ENCODE measurements at regions not wholly inside any gene's neighbourhood (a gene's known extent, or its start where the extent isn't known, plus 50 kb on each side); places are given as distances from the start of the nearest gene placed in this dataset.

DNA sequence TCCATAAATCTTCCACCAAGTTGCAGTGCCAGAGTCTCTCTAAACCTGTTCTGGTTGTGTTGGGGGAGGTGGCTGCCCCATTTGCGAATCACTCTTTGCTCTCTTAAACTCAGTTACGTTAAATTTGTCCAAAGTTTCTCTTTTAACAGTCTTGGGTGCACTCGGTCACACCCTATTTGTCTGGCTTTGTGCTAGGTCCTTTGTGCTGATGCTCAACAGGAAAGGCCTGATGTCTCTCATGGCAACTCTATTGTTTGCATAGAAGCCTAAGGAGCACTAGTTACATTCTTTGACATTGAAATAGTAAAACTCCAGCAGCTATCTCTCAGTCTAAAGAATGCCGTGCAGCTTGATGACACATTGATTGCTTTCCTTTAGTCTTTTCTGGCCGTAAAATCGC is 105.1 kb downstream of the TRMT11 start:
- no peak for DNase-seq

- no peak for DNase-seq
Observed at GRCh38 chr6:126093108-126093507, 106.8 kb downstream of the TRMT11 start.

- no peak for DNase-seq
Observed at GRCh38 chr6:126094411-126094810, 108.1 kb downstream of the TRMT11 start.

- DNase-seq = no peak
Observed at GRCh38 chr6:126100386-126100785, 114.0 kb downstream of the TRMT11 start.

DNA sequence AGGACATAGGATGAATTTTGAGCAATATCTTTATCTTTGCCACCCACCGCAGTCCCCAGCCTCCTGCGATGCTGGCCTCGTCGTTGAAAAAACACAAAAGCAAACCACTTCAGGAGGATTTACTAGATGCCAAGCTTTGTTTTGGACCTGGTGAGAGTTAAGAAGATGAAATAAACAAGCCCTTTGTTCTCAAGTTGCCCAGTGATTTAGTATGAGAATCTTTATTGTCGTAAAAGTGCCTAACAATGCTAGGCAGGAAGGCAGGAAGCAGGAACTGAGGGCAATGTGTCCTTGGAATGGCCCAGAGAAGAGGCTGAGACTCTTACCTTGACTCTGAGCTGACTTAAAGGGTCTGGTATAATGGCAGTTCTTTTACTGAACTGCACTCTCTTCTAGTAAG is 116.0 kb downstream of the TRMT11 start:
- DNase-seq = no peak

GRCh38 chr6:126103993-126104392 is 117.7 kb downstream of the TRMT11 start:
- no peak for DNase-seq

DNA sequence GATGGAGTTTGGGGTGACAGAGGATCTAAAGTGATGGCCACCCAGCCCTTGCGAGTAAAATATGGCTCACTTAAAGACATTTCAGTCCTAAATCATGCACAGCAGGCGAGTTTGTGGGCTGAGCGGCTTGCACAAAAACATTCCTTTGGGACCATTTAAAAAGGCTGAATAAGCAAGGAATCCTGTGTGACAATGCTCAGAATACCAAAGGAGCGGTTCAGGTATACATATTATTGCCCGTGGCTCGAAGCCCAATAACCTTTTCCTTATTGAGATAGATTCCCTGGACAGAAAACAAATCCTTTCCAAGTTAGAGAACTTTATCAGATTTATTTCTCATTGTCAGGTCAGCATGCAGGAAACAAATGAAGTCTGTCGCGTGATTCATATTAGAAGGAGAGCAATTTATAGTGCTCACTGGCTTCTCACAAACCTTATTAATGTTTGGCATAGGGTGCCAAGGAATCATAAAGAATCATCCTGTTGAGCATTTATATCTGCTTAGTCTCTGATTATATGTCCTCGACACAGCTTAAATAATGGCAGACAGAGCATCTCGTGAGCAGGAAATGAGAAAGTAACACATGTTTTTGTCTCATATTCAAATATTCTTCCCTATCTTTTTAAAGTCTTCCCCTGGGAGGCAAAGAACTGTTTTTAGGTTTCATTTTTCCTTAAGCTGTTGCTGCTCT is 121.3 kb downstream of the TRMT11 start:
- DNase-seq = no peak

DNA sequence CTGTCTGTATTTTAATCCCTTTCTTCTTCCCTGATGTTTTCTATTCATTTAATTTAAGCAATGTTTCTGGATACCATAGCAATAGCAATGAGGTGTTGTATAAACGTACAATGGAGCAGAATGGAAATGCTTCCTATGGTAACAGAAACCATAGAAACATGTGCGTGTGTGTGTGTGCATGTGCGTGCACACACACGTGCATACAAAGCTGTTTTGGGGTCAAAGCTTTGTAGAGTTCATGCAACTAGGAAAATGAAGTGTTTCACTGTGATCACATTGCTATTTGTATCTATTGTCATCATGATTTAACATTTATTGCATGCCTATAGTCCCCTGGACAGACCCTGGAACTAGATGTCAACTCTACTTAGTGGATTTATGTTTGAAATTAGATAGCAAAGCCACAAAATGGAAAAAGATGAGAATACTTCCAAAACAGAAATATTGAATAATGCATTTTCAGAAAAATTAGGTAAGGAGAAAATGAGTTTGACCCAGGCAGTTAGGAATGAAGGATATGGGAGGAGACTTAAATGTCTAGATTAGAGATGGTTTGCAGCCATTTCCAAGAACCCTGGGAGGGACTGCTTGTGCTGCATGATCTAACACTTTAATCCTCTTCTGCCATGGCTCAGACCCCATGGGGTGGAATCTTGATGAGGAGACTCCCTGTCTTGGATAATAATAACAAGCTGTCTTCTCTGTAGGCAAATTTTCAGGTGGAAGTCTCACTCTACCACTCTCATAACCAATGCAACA is 124.4 kb downstream of the TRMT11 start:
- DNase-seq = no peak

- DNase-seq = no peak
Observed at GRCh38 chr6:126111327-126111726, 125.0 kb downstream of the TRMT11 start.

GRCh38 chr6:126112171-126112632 is 125.9 kb downstream of the TRMT11 start:
- no peak for DNase-seq

- no peak for DNase-seq
Observed at GRCh38 chr6:126113261-126113660, 126.9 kb downstream of the TRMT11 start.

DNA sequence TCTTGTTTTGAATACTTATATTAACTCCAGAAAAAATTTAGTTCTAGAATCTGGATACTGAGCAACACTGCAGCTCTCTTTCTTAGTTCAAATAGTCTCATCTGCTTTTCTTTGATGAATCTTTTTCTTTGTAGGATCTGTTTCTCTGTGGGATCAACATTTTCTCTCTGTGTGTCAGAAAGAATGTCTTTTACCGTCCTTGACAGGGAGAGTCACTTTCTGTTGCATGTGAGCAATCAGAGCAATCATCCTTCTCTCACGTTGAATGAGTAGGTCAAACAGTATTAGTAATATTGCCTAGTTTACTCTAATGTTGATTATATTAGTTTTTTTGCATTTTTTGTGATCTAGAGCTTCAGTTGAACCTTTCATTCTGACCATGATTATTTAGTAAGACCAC is 130.9 kb downstream of the TRMT11 start:
- DNase-seq = no peak

- DNase-seq = no peak
Observed at GRCh38 chr6:126118058-126118755, 131.9 kb downstream of the TRMT11 start.

DNA sequence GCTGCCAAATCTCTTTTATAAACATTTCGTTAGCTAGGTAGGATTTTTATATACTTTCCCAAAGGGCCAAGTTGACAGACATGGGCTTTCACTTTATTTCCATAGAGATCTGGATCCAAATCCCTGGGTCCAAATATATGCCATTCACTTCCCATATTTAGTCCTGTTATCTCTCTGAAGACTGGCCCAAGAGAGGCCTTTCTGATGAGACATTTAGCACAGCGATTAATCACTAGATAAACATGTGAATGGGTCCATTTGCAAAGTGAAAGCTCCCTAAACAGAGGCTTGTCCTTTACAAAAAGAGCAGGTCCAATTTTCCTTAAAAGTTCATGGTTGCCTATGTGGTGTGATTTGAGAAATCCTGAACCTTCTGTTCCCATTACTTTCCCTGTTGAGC is 132.6 kb downstream of the TRMT11 start:
- DNase-seq = no peak

DNA sequence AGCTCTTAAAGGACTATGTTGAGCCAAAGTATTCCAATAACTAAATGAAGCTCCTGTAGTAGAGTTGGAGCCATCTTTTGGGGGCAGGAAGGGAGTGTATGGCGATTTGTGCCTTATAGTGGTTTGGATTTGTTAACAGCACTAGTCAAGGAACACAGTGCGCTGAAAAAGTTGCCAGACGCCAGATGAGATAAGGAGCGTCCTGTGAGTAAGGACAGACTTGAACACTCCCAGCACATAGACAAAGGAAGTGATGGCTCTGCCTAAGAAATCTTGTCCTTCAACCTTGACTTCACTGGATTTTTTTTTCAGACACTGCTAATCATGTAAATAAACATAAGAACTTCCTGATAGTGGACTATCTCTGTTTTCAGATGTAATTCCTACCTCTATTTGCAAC is 136.9 kb downstream of the TRMT11 start:
- DNase-seq = no peak

GRCh38 chr6:126127659-126128058 is 141.3 kb downstream of the TRMT11 start:
- no peak for DNase-seq

- no peak for DNase-seq
Observed at GRCh38 chr6:126131246-126131645, 144.9 kb downstream of the TRMT11 start.

DNA sequence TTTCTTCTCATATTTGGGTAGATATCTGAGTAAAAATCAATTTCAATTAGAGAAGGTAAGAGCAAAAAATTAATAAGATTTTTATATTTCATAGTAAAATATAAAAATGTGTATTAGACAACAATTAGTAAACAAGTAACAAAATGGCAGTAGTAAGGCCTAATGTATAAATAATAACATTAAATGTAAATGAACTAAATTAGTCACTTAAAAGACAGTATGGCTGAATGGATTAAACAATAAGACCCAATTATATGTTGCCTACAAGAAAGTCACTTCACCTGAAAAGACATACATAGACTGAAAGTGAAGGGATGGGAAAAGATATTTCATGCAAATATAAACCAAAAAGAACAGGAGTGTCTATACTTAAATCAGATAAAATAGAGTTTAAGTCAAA is 147.6 kb downstream of the TRMT11 start:
- no peak for DNase-seq

- DNase-seq = no peak
Observed at GRCh38 chr6:126134491-126134890, 148.2 kb downstream of the TRMT11 start.

GRCh38 chr6:126140015-126140414 is 153.7 kb downstream of the TRMT11 start:
- DNase-seq = no peak

GRCh38 chr6:126143761-126144251 is 157.5 kb downstream of the TRMT11 start:
- DNase-seq = no peak

DNA sequence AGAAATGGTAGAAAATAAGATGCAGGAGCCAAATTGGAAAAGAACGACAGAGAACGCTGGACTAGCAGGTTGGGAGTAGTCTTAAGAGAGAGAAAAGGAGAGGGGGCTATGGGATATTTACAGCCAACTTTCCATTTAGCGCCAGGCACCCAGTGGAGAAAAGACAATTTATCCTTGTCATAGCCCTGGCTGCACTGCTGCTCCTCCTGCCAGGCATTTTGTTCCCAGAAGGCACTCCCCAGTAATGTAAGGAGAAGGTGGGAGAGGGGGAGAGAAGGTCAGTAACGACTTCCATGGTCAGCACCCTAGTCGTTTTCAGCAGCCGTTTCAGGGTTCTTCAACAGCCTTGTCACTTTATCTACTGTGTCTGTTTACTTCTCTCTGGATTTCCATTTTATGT is 159.0 kb downstream of the TRMT11 start:
- DNase-seq = no peak

DNA sequence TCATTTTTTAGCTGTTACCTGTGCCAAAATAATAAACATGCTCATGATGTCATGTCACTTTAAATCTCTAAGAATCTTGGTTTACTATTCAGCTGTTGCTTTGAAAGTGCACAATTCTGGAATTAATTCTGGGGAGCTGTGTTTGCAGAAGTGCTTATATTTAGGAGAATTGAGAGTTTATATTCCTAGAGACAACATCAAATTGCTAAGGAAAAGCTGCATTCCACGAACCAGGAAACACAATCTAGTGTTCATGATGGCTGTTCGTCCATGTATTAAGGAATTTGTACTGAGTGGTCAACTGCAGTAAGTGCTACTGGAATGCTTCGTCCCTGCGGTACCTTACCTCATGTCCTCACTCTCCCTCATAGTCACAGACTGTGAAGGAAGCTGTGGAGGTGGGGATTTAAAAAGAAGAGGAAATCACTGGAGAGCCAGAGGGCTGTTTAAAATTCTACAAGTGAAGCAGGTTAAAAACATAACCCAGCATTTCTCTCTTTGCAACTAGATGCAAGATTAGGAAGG is 161.0 kb downstream of the TRMT11 start:
- DNase-seq = no peak

DNA sequence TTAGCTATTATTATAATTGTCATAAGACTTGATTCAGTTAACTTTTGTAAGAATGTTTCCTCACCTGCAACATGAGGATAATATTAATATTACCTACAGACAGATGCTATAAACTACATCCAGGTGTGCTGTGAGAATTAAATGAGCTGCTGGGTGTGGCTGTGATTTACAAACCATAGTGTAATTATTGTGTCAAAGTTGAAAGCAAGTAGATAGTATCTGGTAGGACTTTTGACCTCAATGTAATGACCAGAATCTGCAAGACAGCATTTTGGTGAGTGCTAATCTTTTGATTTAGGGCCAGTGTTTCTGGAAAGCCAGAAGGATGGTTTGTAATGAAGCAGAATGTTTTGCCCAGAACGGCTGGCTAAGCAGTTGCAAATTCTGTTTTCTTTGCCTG is 162.5 kb downstream of the TRMT11 start:
- DNase-seq = no peak

All from NCI-H1417 treated with DMSO at 0.1 percent for 48 hours (cell line).